ENCODE measurements at regions not wholly inside any gene's neighbourhood (a gene's known extent, or its start where the extent isn't known, plus 50 kb on each side); places are given as distances from the start of the nearest gene placed in this dataset.

DNA sequence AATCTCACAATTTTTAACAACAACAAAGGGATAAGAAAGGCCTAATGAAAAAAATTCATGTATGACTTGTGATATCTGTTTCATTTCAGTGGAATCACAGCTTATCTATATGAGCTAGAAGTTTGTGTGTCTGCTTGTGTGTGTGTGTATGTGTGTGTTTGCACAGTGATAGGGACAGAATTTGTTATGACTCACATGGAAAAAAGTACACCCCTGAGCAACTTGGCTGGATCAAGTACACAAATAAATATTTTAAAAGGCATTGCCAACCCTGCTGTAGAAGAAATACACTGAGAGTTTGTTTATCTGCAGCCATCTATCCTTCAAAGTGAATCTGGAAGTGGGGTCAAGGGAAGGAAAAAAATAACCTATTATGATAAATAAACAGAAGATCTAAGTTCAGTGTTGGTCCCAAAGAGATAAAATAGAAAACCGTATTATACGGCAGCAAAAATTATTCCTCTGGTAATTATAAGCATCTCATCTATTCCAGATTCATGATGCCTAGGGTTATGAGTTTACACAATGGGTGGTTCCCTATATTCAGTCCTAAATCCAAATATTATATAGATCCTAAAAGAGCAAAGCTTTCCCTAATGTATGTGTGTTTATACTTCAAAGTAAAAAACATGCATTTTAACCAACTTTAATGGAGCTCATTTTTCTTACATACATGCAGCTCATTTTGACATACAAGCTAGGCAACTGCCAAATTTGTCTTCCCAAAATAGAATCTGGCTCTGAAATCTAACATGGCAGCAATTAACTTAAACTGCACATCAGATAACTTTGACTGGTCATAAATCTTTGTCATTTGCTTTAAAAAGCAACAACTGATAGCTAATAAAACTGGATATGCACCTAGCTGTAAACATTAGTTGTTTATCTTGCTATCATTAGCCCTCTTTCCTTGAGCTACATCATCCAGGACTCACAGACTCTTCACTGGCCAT lies 420.6 kb downstream of the IRS1 start:
- no peak for DNase-seq (ENCODE audit: low read depth)

DNA sequence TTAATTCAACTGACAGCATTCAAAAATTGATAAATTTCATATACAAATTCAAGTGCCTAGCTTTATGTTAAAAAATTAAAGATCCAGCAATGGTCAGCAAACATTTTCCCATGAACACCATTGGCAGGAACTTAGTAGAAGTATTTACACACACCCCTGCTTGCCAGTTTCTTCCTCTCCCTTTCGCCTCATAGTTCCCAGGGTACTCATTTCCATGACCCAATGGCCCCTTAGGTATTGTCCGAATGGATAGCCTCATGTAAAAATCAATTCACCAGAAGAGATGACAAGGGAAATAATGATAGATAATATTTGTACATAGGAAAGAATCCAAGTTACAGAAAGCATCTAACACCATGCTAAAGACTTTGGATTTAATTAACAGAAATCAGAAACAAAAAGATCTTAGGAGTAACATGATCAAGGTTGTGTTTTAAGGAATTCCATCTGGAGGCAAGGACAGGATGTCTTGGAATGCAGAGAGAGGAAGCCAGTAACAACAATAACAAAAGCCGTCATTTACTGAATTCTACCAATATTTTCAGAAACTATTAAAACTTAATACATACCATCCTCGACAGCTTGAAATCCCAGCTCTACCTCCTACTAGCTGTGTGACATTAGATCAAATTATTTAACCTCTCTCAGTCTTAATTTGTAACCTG lies 423.0 kb downstream of the IRS1 start:
- DNase-seq (ENCODE audit: low read depth), result no peak

DNA sequence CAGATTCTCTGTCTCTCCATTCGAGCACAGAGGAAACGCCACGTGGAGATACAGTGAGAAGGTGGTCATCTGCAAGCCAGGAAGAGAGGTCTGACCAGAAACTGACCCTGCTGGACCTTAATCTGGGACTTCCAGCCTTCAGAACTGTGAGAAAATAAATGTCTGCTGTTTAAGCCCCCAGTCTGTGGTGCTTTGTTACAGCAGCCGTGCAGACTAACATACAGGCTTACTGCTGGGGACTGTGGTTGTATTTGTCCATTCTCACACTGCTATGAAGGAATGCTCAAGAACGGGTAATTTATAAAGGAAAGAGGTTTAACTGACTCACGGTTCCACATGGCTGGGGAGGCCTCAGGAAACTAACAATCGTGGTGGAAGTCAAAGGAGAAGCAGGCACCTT lies 432.7 kb downstream of the IRS1 start:
- DNase-seq (ENCODE audit: low read depth), result no peak

DNA sequence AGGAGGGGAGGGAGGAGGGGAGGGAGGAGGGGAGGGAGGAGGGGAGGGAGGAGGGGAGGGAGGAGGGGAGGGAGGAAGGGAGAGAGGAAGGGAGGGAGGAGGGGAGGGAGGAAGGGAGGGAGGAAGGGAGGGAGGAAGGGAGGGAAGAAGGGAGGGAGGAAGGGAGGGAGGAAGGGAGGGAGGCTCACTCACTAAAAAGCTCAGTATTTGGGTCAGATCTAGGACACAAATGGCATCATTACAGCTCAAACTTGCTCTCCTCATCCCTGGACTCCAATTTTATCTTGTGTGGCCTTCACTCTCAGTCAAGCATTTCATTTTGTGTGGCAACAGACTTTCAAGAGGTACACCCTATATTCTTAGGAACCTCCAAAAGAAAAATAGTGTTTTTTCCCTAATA lies 435.4 kb downstream of the IRS1 start:
- no peak for DNase-seq (ENCODE audit: low read depth)

DNA sequence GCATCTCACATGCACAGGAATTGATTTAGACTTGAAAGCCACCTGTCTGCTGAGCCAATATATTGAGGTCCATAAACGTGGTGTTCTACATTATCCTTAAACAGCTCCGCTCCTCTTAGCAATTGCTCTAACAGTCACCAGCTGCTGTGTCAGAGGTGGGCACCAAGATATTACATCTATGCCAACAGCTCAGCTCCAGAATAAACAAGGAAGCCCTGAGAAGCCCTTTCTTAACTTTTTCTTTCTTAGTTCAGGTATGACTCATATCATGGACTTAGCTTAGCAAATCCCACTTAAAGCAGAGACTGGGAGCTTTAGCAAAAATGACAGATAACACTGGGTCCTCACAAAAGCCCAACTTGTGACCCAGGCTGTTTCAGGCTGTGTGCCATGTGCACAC lies 436.6 kb downstream of the IRS1 start:
- DNase-seq (ENCODE audit: low read depth), result no peak

DNA sequence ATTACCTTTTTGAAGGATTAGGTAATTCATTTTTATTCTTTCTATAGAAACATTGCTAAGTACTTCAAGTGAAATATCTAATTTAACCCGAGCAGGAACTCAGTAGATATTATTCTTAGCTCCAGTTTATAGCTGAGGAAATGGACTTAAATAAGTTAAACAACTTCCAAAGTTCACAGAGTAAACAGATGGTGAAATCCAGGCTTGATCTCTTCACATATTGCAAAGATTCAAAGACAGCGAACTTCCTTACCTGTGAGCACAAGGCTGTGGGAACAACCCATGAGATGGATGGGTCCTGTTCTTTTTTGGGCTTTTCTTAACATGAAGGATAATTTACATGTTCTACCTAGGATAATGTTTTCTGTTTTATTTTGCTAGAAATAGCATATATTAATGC lies 439.0 kb downstream of the IRS1 start:
- no peak for DNase-seq (ENCODE audit: low read depth)

DNA sequence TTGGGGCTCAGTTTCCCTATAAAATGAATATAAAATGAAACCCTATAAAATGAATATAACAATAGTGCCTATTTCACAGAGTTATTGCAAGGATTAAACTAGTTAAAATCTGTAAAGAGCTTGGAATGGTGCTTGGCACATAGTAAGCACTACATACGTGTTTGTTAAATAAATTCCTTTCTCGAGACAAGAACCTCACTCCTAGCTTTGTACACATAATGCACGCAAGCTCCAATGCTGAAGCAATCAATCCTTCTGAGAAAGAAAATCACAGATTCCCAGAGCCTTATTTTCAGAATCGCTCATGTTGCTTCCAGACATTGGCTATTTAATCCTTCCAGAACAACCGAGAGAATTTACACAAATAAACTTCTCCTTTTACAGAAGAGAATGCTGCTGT lies 440.9 kb downstream of the IRS1 start:
- no peak for DNase-seq (ENCODE audit: low read depth)

DNA sequence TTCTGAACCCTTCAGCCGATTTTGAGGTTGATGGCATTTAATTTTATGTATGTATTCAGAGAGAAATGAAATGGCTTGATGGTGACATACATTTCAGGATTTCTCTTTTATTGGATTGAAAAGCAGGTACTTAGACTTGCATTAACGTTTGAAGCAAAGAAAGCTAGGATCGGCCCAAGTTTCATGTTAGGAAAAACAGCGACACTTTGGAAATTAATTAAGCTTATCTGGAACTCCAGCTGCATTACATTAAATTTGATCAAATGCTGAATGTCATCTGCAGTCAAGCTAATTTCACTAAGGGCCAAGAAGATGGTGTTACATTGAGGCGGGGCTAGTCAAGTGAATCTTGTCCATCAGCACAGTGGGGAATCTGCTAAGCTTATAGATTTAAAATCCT lies 441.8 kb downstream of the IRS1 start:
- DNase-seq (ENCODE audit: low read depth), result no peak

DNA sequence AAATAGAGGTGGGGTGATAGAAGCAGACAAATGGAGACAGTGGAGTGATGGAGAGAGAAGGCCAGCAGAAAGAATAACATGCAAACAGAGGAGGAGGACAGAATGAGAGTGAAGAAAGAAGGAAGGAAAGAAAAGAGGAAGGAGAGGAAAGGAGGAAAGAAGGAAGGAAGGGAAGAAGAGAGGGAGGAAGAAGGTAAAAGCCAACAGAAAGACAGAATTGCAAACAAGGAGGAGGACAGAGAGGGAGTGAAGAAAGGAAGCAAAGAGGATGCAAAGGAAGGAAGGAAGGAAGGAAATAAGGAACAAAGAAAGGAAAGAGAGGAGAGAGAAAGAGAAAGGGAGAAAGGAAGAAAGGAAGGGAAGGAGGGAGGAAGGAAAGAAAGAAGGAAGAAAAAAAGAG lies 444.0 kb downstream of the IRS1 start:
- no peak for DNase-seq (ENCODE audit: low read depth)

DNA sequence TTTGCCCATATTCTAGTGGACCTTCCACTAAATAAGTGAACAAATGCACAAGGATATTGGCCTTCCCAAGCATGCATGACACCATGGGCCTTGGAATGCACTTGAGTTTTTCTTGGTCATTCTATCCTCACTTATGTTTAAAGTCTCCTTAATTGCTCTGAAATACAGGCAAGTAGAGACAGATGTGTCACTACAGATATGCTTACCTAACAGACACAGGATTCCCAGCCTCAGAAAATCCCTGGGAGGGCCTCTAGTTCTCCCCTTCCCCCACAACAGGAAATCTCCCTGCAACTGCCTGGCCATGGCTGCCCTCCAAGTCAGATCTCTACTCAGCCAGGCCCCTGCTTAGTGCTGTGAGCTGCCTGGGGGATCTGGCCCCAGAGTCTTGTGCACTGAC lies 445.2 kb downstream of the IRS1 start:
- DNase-seq (ENCODE audit: low read depth), result no peak

DNA sequence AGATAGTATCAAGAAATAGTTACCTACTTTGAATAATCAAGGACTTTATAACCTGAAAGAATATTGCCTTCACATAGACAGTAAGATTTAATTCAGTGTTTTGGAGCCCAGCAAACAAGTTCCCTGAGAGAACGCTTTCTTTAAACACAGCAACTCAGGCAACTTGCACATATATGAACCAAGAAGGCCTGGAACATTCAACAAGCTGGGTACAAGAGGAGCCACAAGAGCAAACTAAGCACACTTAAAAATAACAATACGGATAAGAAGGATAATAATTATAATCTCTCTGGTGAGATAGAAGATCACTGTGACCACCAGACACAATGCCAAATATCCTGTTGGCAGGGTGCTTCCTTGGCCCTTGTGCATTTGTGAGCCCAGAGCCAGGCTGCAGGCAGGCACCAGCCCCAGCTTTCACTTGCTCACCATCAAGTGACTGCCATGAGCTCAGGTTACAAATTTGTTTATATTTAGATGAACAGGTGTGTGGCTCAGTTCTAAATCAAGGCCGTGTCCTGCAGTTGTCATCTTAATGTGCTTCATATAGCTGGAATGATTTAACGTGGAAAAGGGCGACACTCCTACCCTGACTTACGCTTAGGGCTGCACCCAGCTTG lies 446.6 kb downstream of the IRS1 start:
- DNase-seq (ENCODE audit: low read depth), result no peak

DNA sequence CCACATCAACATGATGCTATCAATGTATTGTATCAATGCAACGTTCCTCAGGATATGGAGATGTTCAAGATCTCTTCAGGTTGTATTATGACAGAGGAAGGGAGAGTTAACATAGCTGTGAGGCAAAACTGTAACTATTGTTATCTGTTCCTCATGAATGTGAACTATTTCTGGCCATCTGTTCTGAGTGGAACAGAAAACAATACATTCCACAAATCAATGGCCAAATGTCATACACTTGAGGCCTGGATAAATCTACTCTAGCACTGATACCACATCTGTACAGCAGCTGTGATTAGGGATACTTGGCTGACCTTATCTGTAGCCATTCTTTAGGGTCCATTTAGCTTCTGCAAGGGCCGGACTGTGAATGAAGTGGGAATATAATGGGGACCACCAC lies 447.9 kb downstream of the IRS1 start:
- no peak for DNase-seq (ENCODE audit: low read depth)

DNA sequence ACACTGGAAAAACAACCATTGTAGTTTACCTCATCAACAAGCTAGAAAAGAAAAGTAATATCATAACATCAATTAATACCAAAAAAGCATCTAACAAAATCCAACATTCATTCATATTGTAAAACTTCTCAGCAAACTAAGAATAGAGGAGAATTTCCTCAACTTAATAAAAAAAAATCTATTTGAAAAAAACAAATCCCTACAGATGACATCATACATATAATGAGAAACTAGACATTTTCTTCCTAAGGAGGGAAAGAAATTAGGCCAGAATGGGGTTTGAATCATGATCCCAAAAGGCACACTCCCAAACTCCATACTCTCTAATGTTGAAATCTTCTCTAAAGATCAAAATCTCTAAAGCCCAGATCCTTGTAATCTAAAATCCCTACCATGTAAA lies 460.0 kb downstream of the IRS1 start:
- no peak for DNase-seq (ENCODE audit: low read depth)

DNA sequence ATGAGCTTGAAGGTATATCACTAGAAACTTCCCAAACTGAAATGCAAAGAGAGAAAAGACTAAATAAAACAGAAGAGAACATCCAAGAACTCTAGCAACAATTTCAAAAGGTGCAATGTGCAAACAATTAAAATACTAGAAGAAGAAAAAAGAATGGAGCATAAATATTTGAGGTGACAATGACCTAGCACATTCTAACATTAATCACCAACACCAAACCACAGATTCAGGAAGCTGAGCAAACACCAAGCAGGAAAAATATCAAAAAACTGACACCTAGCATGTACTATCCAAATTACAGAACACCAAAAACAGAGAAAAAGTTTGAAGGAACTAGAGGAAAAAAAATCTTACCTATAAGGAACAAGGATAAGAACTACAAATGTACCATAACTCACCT lies 460.8 kb downstream of the IRS1 start:
- no peak for DNase-seq (ENCODE audit: low read depth)

DNA sequence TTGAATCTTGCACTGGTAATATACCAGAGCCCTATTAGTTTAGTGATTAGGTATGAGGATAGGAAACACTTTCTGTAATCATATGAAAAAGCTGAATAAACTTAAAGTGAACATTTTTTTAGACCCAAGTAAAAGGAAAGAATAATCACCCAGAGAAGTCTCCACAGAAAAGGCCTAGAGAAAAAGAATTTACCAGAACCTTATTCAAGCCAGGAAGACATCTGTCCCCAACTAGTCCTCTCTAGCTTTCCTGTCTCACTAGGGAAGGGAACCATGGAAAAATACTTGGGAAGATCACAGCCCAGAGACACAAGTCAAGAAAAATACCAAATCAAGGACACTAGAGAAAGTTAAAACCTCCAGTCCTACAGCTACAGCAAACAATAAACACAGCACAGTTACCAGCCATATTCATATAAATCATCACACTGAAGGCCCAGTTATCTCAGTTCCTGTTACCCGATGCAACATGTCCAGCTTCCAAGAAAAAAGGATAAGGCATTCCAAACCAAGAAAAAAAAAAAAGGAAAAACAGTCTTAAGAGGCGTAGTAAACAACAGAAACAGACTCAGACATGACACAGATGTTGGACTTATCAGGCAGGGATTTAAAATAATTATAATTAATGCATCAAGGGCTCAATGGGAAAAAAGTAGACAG lies 461.5 kb downstream of the IRS1 start:
- no peak for DNase-seq (ENCODE audit: low read depth)

DNA sequence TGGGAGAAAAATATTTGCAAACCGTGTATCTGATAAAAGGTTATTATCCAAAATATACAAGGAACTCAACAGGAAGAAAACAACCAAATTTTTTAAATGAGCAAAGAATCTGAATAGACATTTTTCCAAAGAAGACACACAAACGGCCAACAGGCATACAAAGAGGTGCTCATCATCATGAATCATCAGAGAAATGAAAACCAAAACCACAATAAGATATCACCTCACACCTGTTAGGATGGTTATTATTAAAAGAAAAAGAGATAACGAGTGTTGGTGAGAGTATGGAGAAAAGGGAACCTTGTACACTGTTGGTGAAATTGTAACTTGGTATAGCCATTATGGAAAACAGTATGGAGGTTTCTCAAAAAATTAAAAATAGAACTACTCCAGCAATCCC lies 463.3 kb downstream of the IRS1 start:
- no peak for DNase-seq (ENCODE audit: low read depth)

DNA sequence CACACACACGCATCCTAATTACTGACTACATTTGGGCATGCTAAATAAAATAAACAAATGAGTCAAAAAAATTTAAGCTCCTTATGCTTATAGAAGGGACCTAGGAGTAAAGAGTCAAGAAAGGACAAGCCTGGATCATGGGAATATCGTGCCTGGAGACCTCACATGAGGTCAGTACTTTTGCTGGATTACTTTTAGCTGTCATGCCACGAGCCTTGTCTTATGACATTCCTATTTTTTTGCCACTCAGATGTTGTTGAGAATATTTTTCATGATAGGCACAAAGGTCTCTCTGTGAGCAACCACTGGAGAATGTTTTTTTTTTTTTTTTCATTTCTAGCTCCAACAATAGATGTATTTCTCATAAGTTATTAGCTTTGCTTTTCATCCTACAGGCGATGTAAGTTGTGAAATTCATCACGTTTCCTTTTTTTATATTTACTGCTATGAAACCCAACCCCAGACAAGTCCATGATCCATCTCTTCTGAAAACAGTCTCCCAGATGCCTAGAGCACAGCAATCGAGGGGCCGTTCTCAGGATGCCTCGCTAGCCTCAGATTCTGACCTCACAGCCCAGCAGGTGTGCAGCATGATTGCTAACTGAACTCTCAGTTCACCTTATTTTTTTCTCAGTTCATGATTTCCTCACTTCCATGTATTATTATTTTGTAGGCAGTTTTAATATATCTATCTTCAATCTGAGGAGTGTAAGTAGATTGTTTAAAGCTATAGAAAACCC lies 464.5 kb downstream of the IRS1 start:
- DNase-seq (ENCODE audit: low read depth), result no peak

DNA sequence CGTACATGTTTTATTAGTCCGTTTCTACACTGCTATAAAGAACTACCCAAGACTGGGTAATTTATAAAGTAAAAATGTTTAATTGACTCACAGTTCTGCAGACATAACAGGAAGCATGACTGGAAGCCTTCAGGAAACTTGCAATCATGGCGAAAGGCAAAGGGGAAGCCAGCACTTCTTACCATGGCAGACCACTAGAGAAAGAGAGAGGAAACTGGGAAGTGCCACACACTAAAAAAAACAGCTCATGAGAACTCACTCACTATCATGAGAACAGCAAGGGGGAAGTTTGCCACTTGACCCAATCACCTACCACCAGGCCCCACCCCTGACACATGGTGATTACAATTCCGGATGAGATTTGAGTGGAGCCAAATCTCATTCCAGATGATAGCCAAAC lies 466.2 kb downstream of the IRS1 start:
- DNase-seq (ENCODE audit: low read depth), result no peak

DNA sequence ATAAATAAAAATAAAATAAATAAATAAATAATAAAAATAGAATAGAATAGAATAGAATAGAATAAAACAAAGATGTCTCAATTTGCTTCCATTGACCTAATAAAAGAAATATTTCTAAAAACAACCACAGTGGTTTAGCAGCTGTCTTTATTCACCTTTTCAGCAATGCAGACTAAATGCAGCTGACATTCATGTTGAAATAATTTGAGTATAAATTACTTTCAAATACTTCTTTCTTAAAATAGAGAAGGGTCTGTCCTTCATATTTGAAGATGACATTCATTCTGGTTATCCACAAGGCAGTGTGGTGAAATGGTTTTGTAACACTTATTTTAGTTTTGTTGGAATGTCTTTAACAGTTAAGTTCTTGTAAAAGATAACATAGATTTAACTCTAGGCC lies 469.4 kb downstream of the IRS1 start:
- DNase-seq (ENCODE audit: low read depth), result no peak

DNA sequence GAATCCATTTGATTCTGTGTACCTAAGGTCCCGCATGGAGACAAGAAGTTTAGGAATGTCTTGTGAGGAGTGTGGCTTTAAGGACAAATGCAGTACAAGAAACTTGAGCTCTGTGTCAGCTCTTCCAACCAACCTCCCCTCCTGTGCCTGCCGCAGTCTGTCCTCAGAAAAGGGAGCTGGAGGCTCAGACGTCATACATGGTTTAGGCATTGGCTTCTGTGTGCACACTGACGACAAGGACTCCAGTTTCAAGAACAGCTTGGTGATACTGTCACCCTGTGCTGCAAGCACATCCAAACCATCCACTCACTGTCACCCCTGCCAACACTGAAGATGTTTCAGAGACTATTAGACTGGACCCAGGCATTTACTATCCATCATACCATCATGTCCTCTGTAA lies 470.4 kb downstream of the IRS1 start:
- no peak for DNase-seq (ENCODE audit: low read depth)

DNA sequence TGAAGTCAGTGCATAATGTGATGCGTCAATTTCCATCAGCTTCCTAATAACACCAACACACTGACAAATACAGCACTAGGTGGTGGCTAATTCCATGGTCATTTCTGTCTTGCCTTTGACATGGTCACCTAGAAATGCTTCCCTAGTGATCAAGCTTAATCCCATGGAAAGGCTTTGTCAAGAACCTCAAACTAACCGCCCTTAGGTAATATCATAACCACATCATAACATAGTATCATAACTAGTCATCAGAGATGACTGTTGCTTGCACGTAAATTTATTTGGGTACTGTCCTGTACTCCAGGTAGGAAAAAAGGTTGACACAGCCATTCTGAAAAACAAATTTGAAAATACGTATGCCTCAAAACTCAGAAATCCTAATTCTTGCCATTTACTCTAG lies 471.8 kb downstream of the IRS1 start:
- DNase-seq (ENCODE audit: low read depth), result no peak

DNA sequence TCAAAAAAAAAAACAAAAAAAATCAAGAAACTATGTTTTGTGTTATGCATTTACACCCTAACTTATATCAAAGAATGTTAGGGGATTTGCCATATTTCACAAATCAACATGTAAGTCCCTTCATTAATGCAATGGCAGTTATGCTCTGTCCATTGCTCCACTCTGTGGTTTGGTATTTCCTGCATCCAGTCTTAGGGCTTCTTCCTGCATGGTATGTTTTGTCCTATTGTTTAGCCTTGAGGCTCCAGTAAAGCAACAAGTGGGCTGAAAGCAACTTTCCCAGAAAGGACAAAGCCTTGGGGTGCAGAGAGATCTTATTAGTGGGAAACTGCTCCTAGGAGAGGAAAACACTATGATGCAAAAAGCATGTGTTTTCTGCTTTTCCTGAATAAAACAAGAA lies 474.1 kb downstream of the IRS1 start:
- DNase-seq (ENCODE audit: low read depth), result no peak

Measured in activated T-helper 9 cell treated with anti-CD3 and anti-CD28 coated beads, Interleukin-2, amount 50 U/mL, for 16 hours (primary cell).